Endothelial cell of umbilical vein (primary cell): ENCODE measurements at regions not wholly inside any gene's neighbourhood (a gene's known extent, or its start where the extent isn't known, plus 50 kb on each side); places are given as distances from the start of the nearest gene placed in this dataset.

Experiments used
- BruUV-seq: library from RNA; stranded (reverse); fragments of 400-500 nt; replicated peaks from 2 replicates; lab custom pipeline; 2021; lab: Mats Ljungman, UMichigan
- CTCF ChIA-PET: fragments of 300-600, 350-600 bp; sonication (Branson Sonifier 250); formaldehyde crosslinking; loops from one replicate; lab custom pipeline; 2021; ENCODE audit warnings: antibody characterized with exemption, inconsistent platforms; lab: Charles Lee
- POLR2A ChIA-PET: fragments of 300-600, 350-600 bp; sonication (Branson Sonifier 250); formaldehyde crosslinking; loops from one replicate; lab custom pipeline; 2021; ENCODE audit warnings: antibody characterized with exemption, inconsistent platforms; lab: Charles Lee
- DNase-seq: peaks from one replicate; pipeline ENCODE4 v3.0.0-alpha.2; 2011; ENCODE audit warnings: low read depth, low spot score
- FAIRE-seq: peaks from 2 replicates; lab custom pipeline; 2011; peaks lifted over from hg19 to GRCh38; lab: Jason Lieb, UNC
- H2AFZ ChIP-seq: 2 replicates; pipeline ENCODE4 v1.6.0; 2012; ENCODE audit warnings: low read depth, low read length, control low read depth, inconsistent platforms
- H3K27ac ChIP-seq: 2 replicates; pipeline ENCODE4 v1.5.1; 2011; ENCODE audit warnings: low read depth, mild to moderate bottlenecking, control low read depth, low read length, moderate library complexity; ENCODE audit not compliant: insufficient read depth
- H3K27me3 ChIP-seq, 2 experiments: 2 replicates each; pipeline versions ENCODE4 v1.6.0 to v1.6.1; 2011; ENCODE audit warnings: low read length in 2 of 2, mixed read lengths in 1 of 2; ENCODE audit not compliant: control insufficient read depth in 2 of 2, insufficient read depth in 2 of 2
- H3K36me3 ChIP-seq, 2 experiments: 2 replicates in 1 of 2; 3 replicates in 1 of 2; pipeline ENCODE4 v1.5.1; 2011; ENCODE audit warnings: low read length in 2 of 2, mild to moderate bottlenecking in 1 of 2, moderate library complexity in 1 of 2; ENCODE audit not compliant: control insufficient read depth in 2 of 2, insufficient read depth in 2 of 2; ENCODE audit errors: extremely low read depth in 1 of 2
- H3K4me1 ChIP-seq: 3 replicates; pipeline ENCODE4 v1.5.1; 2011; ENCODE audit warnings: mild to moderate bottlenecking, low read length; ENCODE audit not compliant: control insufficient read depth, insufficient read depth; ENCODE audit errors: extremely low read depth
- H3K4me2 ChIP-seq: 2 replicates; pipeline ENCODE4 v1.6.1; 2011; ENCODE audit warnings: low read length, control low read depth, mixed read lengths; ENCODE audit not compliant: insufficient read depth
- H3K4me3 ChIP-seq, 3 experiments: fragments of 200-600 bp in 1 of 3; sonication (generic), shearing (Covaris generic) in 1 of 3; replicated peaks in 1 of 3; 2 replicates each; pipeline ENCODE4 v1.5.1; 2011 to 2016; ENCODE audit warnings: control low read depth in 3 of 3, low read length in 3 of 3, mild to moderate bottlenecking in 2 of 3, inconsistent platforms in 1 of 3, low read depth in 1 of 3, moderate library complexity in 1 of 3; ENCODE audit not compliant: insufficient read depth in 1 of 3
- H3K79me2 ChIP-seq: 2 replicates; pipeline ENCODE4 v1.6.0; 2012; ENCODE audit warnings: low read length, inconsistent platforms; ENCODE audit not compliant: control insufficient read depth, insufficient read depth
- H3K9ac ChIP-seq: replicated peaks from 2 replicates; pipeline ENCODE3; 2011; ENCODE audit warnings: low read length, control low read depth; ENCODE audit not compliant: insufficient read depth; ENCODE audit errors: extremely low read depth
- H3K9me1 ChIP-seq: replicated peaks from 3 replicates; pipeline ENCODE4 v1.6.0; 2011; ENCODE audit warnings: mild to moderate bottlenecking, low read length; ENCODE audit not compliant: control insufficient read depth, insufficient read depth; ENCODE audit errors: extremely low read depth
- H3K9me3 ChIP-seq: replicated peaks from 2 replicates; pipeline ENCODE4 v1.5.1; 2012; ENCODE audit warnings: low read length, inconsistent platforms; ENCODE audit not compliant: control insufficient read depth, insufficient read depth
- H4K20me1 ChIP-seq: replicated peaks from 2 replicates; pipeline ENCODE3; 2011; ENCODE audit warnings: mild to moderate bottlenecking, low read length; ENCODE audit not compliant: control insufficient read depth, insufficient read depth; ENCODE audit errors: extremely low read depth
- CTCF ChIP-seq, 2 donors: IDR thresholded peaks; 1 replicate in 1 of 2; 2 replicates in 1 of 2; pipeline ENCODE4 v1.5.1; 2011; ENCODE audit warnings: low read length in 2 of 2, mild to moderate bottlenecking in 2 of 2, moderate library complexity in 2 of 2, control low read depth in 1 of 2, inconsistent platforms in 1 of 2, low read depth in 1 of 2; ENCODE audit not compliant: insufficient read depth in 1 of 2; ENCODE audit errors: extremely low read depth in 1 of 2
- EZH2 ChIP-seq: IDR thresholded peaks from 2 replicates; pipeline ENCODE4 v1.6.1; 2012; ENCODE audit warnings: borderline replicate concordance, low read depth, mild to moderate bottlenecking, moderate library complexity, low read length, inconsistent platforms; ENCODE audit not compliant: severe bottlenecking
- FOS ChIP-seq: IDR thresholded peaks from 2 replicates; pipeline ENCODE4 v1.6.1; 2011; ENCODE audit warnings: mild to moderate bottlenecking, low read length, moderate library complexity, borderline replicate concordance; ENCODE audit not compliant: insufficient read depth
- GATA2 ChIP-seq: IDR thresholded peaks from 2 replicates; pipeline ENCODE4 v1.7.0; 2011; ENCODE audit warnings: low read depth, mild to moderate bottlenecking, moderate library complexity, mixed read lengths, low read length; ENCODE audit not compliant: insufficient read length, insufficient read depth
- JUN ChIP-seq: IDR thresholded peaks from 2 replicates; pipeline ENCODE4 v1.6.1; 2011; ENCODE audit warnings: borderline replicate concordance, low read depth; ENCODE audit not compliant: insufficient read length, insufficient read depth
- MAX ChIP-seq: IDR thresholded peaks from 2 replicates; pipeline ENCODE4 v1.6.1; 2011; ENCODE audit not compliant: insufficient read depth, insufficient read length
- MYC ChIP-seq: IDR thresholded peaks from one replicate; pipeline ENCODE4 v1.6.1; 2011; ENCODE audit warnings: mild to moderate bottlenecking, low read depth, low read length
- POLR2A ChIP-seq: IDR thresholded peaks from 2 replicates; pipeline ENCODE4 v1.6.1; 2012; ENCODE audit warnings: low read depth, mild to moderate bottlenecking, control low read depth, low read length
- POLR2AphosphoS5 ChIP-seq: IDR thresholded peaks from 2 replicates; pipeline ENCODE4 v1.6.1; 2012; ENCODE audit warnings: low read depth, mild to moderate bottlenecking, control low read depth, low read length, moderate library complexity; ENCODE audit not compliant: insufficient read depth
- dilution Hi-C: fragments of 300-500 bp; cut with MboI; formaldehyde crosslinking; loops from one replicate; pipeline ENCODE4 v1.15.0; 2019; ENCODE audit warnings: low sequenced_read_pairs; ENCODE audit not compliant: extremely low pct_ligation_motif_present
- intact Hi-C: fragments of 100-400 bp; cut with micrococcal nuclease; formaldehyde crosslinking; loops from one replicate; pipeline ENCODE4 v1.10.0; 2022

- Histone ChIP-seq H3K79me2 (no peaks in the 10 kb centered on the region), H3K9me3 (no peaks in the 10 kb centered on the region), H3K9ac (no peak overlapping the region), H3K36me3 (no peaks in the 10 kb centered on the region), H2AFZ (no peak overlapping the region), H3K4me2 (no peak overlapping the region), H3K27ac (no peak overlapping the region), H3K4me1 (peaks cover 23% of the 10 kb centered on the region), H3K27me3 (no peaks in the 10 kb centered on the region), H4K20me1 (no peaks in the 10 kb centered on the region), H3K4me3 (no peak overlapping the region), H3K9me1 (no peaks in the 10 kb centered on the region)
- FAIRE-seq (no peak), DNase-seq (peak; percentile 13)
- ChIA-PET CTCF (interaction anchor here (0.6 to 1.0 kb wide), 3 partner anchors 8 to 888 kb away, joined by 3 to 5 read pairs (median 4); no protein-coding TSS in a partner anchor), POLR2A (no interaction called here)
- no peak for TF ChIP-seq JUN
- no peak for TF ChIP-seq CTCF (IDR thresholded peaks at IDR 0.05; ENCODE audit: extremely low read depth in 1 of 2, insufficient read depth in 1 of 2, low read depth in 1 of 2, low read length in 2 of 2)
- TF ChIP-seq FOS = no peak
- TF ChIP-seq MYC = no peak
- TF ChIP-seq POLR2AphosphoS5 = no peak
- TF ChIP-seq EZH2 = no peak
- TF ChIP-seq GATA2 = no peak
- TF ChIP-seq POLR2A = no peak
- no peak for TF ChIP-seq MAX
- dilution Hi-C loops (no loop called here), intact Hi-C loops (no loop called here)
- no TSS peak for BruUV-seq
Measured at GRCh38 chr4:152101556-152102435, 341.0 kb upstream of the GATB start.
